GM12878 (cell line): ENCODE measurements at regions not wholly inside any gene's neighbourhood (a gene's known extent, or its start where the extent isn't known, plus 50 kb on each side); places are given as distances from the start of the nearest gene placed in this dataset.

Source experiments
- ATF2 ChIP-seq: IDR thresholded peaks from 2 replicates; pipeline ENCODE4 v1.6.1; 2012; ENCODE audit warnings: low read length, inconsistent platforms
- CTCF ChIP-seq, 3 experiments: IDR thresholded peaks in 2 of 3; conservative IDR thresholded peaks in 1 of 3; 2 replicates each; pipeline ENCODE4 v1.5.1; 2011; ENCODE audit warnings: low read depth in 3 of 3, low read length in 3 of 3, mild to moderate bottlenecking in 3 of 3, control low read depth in 2 of 3, moderate library complexity in 2 of 3, inconsistent platforms in 1 of 3, mixed read lengths in 1 of 3; ENCODE audit not compliant: control insufficient read depth in 2 of 3, insufficient read depth in 1 of 3; ENCODE audit errors: extremely low read depth in 1 of 3
- E2F4 ChIP-seq: IDR thresholded peaks from 2 replicates; pipeline ENCODE4 v1.6.1; 2012; ENCODE audit warnings: low read depth, low read length, improper control_type of control experiment
- E4F1 ChIP-seq: fragments of 450-650 bp; IDR thresholded peaks from 2 replicates; pipeline ENCODE4 v1.6.1; 2018; ENCODE audit warnings: borderline replicate concordance, mild to moderate bottlenecking; ENCODE audit not compliant: partially characterized antibody
- FOS ChIP-seq: IDR thresholded peaks from 3 replicates; pipeline ENCODE4 v1.6.1; 2011; ENCODE audit warnings: borderline replicate concordance; ENCODE audit not compliant: insufficient read length; ENCODE audit errors: extremely low read depth
- FOXK2 ChIP-seq: fragments of 450-650 bp; IDR thresholded peaks from 2 replicates; pipeline ENCODE4 v1.6.1; 2017; ENCODE audit warnings: mild to moderate bottlenecking, moderate library complexity
- HSF1 ChIP-seq: fragments of 150-350 bp; IDR thresholded peaks from 2 replicates; pipeline ENCODE4 v1.6.1; 2014; ENCODE audit warnings: mild to moderate bottlenecking, low read depth, low read length
- LARP7 ChIP-seq: fragments of 450-650 bp; IDR thresholded peaks from 2 replicates; pipeline ENCODE4 v1.6.1; 2017; ENCODE audit warnings: mild to moderate bottlenecking
- MLLT1 ChIP-seq: fragments of 450-650 bp; IDR thresholded peaks from 2 replicates; pipeline ENCODE4 v1.6.1; 2016; ENCODE audit warnings: mild to moderate bottlenecking
- MYB ChIP-seq: fragments of 150-350 bp; IDR thresholded peaks from 2 replicates; pipeline ENCODE4 v1.6.1; 2014; ENCODE audit warnings: mild to moderate bottlenecking, low read depth, low read length, borderline replicate concordance
- NFIC ChIP-seq: IDR thresholded peaks from 2 replicates; pipeline ENCODE4 v1.6.1; 2012; ENCODE audit warnings: low read depth, mild to moderate bottlenecking, inconsistent platforms, low read length, moderate library complexity
- NR2C2 ChIP-seq: IDR thresholded peaks from 2 replicates; pipeline ENCODE4 v1.6.1; 2011; ENCODE audit warnings: borderline replicate concordance, low read depth; ENCODE audit not compliant: control insufficient read depth, insufficient read length
- NRF1 ChIP-seq: conservative IDR thresholded peaks from 2 replicates; pipeline ENCODE4 v1.6.1; 2011; ENCODE audit warnings: mild to moderate bottlenecking, low read depth, low read length, improper control_type of control experiment
- RAD21 ChIP-seq: IDR thresholded peaks from 2 replicates; pipeline ENCODE4 v1.6.1; 2011; ENCODE audit warnings: mild to moderate bottlenecking, low read depth, low read length, moderate library complexity; ENCODE audit not compliant: insufficient read depth
- SPI1 ChIP-seq: IDR thresholded peaks from 2 replicates; pipeline ENCODE4 v1.6.1; 2011; ENCODE audit warnings: low read depth, mild to moderate bottlenecking, low read length, moderate library complexity, borderline replicate concordance; ENCODE audit not compliant: insufficient read depth
- TAF1 ChIP-seq: IDR thresholded peaks from 2 replicates; pipeline ENCODE4 v1.6.1; 2011; ENCODE audit warnings: mild to moderate bottlenecking, low read depth, low read length, borderline replicate concordance

GRCh38 chr20:9978397-9979004 is 56.3 kb upstream of the ANKEF1 start (continued):
- TF ChIP-seq HSF1 (no peak), ATF2 (0 out of 2 replicates have a peak, but pooled peaks have one; percentile 24), NFIC (no peak), TAF1 (no peak), LARP7 (no peak), E2F4 (no peak), FOS (no peak), MYB (no peak), NR2C2 (no peak), E4F1 (no peak), NRF1 (no peak), CTCF (IDR thresholded peaks at IDR 0.05 in 2 of 3, conservative IDR thresholded peaks at IDR 0.05 in 1 of 3; ENCODE audit: control insufficient read depth in 2 of 3, extremely low read depth in 1 of 3, insufficient read depth in 1 of 3, low read depth in 3 of 3, low read length in 3 of 3) (peak; percentile 61 to 94 (median 79)), RAD21 (peak; percentile 96), SPI1 (no peak), FOXK2 (no peak), MLLT1 (no peak)
